ENCODE measurements at regions not wholly inside any gene's neighbourhood (a gene's known extent, or its start where the extent isn't known, plus 50 kb on each side); places are given as distances from the start of the nearest gene placed in this dataset.

- no peaks in the 10 kb centered on the region for H3K9me3 ChIP-seq (ENCODE audit: low read depth, low read length)
- no peaks in the 10 kb centered on the region for H3K36me3 ChIP-seq (ENCODE audit: insufficient read depth, low read length)
- H3K4me3 ChIP-seq, result no peak overlapping the region
- TF ChIP-seq POLR2AphosphoS5 (IDR thresholded peaks at IDR 0.05; ENCODE audit: borderline replicate concordance, low read depth, low read length) (no peak), EZH2 (IDR thresholded peaks at IDR 0.05) (no peak), FOXP2 (optimal IDR thresholded peaks at IDR 0.05; ENCODE audit: control extremely low read depth, extremely low read length, insufficient read depth) (no peak)
- H3K9ac ChIP-seq (ENCODE audit: insufficient read length), result no peak overlapping the region
- H3K27ac ChIP-seq, result 0 out of 2 replicates have a peak overlapping the region, but pooled peaks have one; percentile 7
- DNase-seq (ENCODE audit: low read depth, low spot score), result no peak
These were observed 59.5 kb downstream of the PTGS2 start for GRCh38 chr1:186620566-186621350.

- Histone ChIP-seq H3K27ac (no peak overlapping the region), H3K9ac (ENCODE audit: insufficient read length) (peak overlapping the region; percentile 34), H3K4me3 (peak overlapping the region; percentile 57), H3K36me3 (ENCODE audit: insufficient read depth, low read length) (no peaks in the 10 kb centered on the region), H3K9me3 (ENCODE audit: low read depth, low read length) (no peaks in the 10 kb centered on the region)
- TF ChIP-seq FOXP2 (optimal IDR thresholded peaks at IDR 0.05; ENCODE audit: control extremely low read depth, extremely low read length, insufficient read depth), result no peak
- TF ChIP-seq POLR2AphosphoS5 (IDR thresholded peaks at IDR 0.05; ENCODE audit: borderline replicate concordance, low read depth, low read length), result no peak
- DNase-seq (ENCODE audit: low read depth, low spot score), result no peak
These were observed 61.6 kb downstream of the PTGS2 start for GRCh38 chr1:186618401-186619170.

- Histone ChIP-seq H3K4me3 (no peak overlapping the region), H3K9ac (ENCODE audit: insufficient read length) (no peak overlapping the region), H3K27ac (no peak overlapping the region), H3K36me3 (ENCODE audit: insufficient read depth, low read length) (no peaks in the 10 kb centered on the region), H3K9me3 (ENCODE audit: low read depth, low read length) (no peaks in the 10 kb centered on the region)
- TF ChIP-seq EZH2 (IDR thresholded peaks at IDR 0.05), result no peak
- DNase-seq (ENCODE audit: low read depth, low spot score), result no peak
These were observed 62.3 kb downstream of the PTGS2 start for GRCh38 chr1:186617926-186618325.

- H3K4me3 ChIP-seq, result no peak overlapping the region
- no peaks in the 10 kb centered on the region for H3K36me3 ChIP-seq (ENCODE audit: insufficient read depth, low read length)
- DNase-seq (ENCODE audit: low read depth, low spot score), result no peak
- TF ChIP-seq FOXP2 (optimal IDR thresholded peaks at IDR 0.05; ENCODE audit: control extremely low read depth, extremely low read length, insufficient read depth) (no peak), EZH2 (IDR thresholded peaks at IDR 0.05) (no peak), POLR2AphosphoS5 (IDR thresholded peaks at IDR 0.05; ENCODE audit: borderline replicate concordance, low read depth, low read length) (no peak)
- no peak overlapping the region for H3K27ac ChIP-seq
- no peak overlapping the region for H3K9ac ChIP-seq (ENCODE audit: insufficient read length)
- no peaks in the 10 kb centered on the region for H3K9me3 ChIP-seq (ENCODE audit: low read depth, low read length)
These were observed 63.7 kb downstream of the PTGS2 start for GRCh38 chr1:186616511-186616910.

GRCh38 chr1:186615332-186615731, 64.9 kb downstream of the PTGS2 start:
- TF ChIP-seq FOXP2 (optimal IDR thresholded peaks at IDR 0.05; ENCODE audit: control extremely low read depth, extremely low read length, insufficient read depth), result no peak
- TF ChIP-seq EZH2 (IDR thresholded peaks at IDR 0.05), result no peak
- TF ChIP-seq POLR2AphosphoS5 (IDR thresholded peaks at IDR 0.05; ENCODE audit: borderline replicate concordance, low read depth, low read length), result no peak
- DNase-seq (ENCODE audit: low read depth, low spot score), result no peak
- Histone ChIP-seq H3K27ac (no peak overlapping the region), H3K36me3 (ENCODE audit: insufficient read depth, low read length) (no peaks in the 10 kb centered on the region), H3K4me3 (no peak overlapping the region), H3K9me3 (ENCODE audit: low read depth, low read length) (no peaks in the 10 kb centered on the region), H3K9ac (ENCODE audit: insufficient read length) (no peak overlapping the region)

- Histone ChIP-seq H3K4me3 (no peak overlapping the region), H3K36me3 (ENCODE audit: insufficient read depth, low read length) (no peaks in the 10 kb centered on the region), H3K9me3 (ENCODE audit: low read depth, low read length) (no peaks in the 10 kb centered on the region), H3K9ac (ENCODE audit: insufficient read length) (no peak overlapping the region), H3K27ac (no peak overlapping the region)
- TF ChIP-seq FOXP2 (optimal IDR thresholded peaks at IDR 0.05; ENCODE audit: control extremely low read depth, extremely low read length, insufficient read depth) (no peak), EZH2 (IDR thresholded peaks at IDR 0.05) (no peak), POLR2AphosphoS5 (IDR thresholded peaks at IDR 0.05; ENCODE audit: borderline replicate concordance, low read depth, low read length) (no peak)
- DNase-seq (ENCODE audit: low read depth, low spot score), result no peak
These were observed 69.1 kb downstream of the PTGS2 start for GRCh38 chr1:186611156-186611555.

GRCh38 chr1:186609183-186609582, 71.0 kb downstream of the PTGS2 start:
- Histone ChIP-seq H3K36me3 (ENCODE audit: insufficient read depth, low read length) (no peaks in the 10 kb centered on the region), H3K27ac (no peak overlapping the region), H3K9me3 (ENCODE audit: low read depth, low read length) (no peaks in the 10 kb centered on the region), H3K9ac (ENCODE audit: insufficient read length) (no peak overlapping the region), H3K4me3 (no peak overlapping the region)
- DNase-seq (ENCODE audit: low read depth, low spot score), result no peak
- TF ChIP-seq FOXP2 (optimal IDR thresholded peaks at IDR 0.05; ENCODE audit: control extremely low read depth, extremely low read length, insufficient read depth) (no peak), EZH2 (IDR thresholded peaks at IDR 0.05) (no peak), POLR2AphosphoS5 (IDR thresholded peaks at IDR 0.05; ENCODE audit: borderline replicate concordance, low read depth, low read length) (no peak)

GRCh38 chr1:186605762-186606350, 74.4 kb downstream of the PTGS2 start:
- H3K36me3 ChIP-seq (ENCODE audit: insufficient read depth, low read length), result no peaks in the 10 kb centered on the region
- no peak overlapping the region for H3K4me3 ChIP-seq

More at GRCh38 chr1:186605762-186606350, 74.4 kb downstream of the PTGS2 start:
- H3K9me3 ChIP-seq (ENCODE audit: low read depth, low read length), result no peaks in the 10 kb centered on the region
- no peak overlapping the region for H3K9ac ChIP-seq (ENCODE audit: insufficient read length)
- H3K27ac ChIP-seq, result no peak overlapping the region
- no peak for DNase-seq (ENCODE audit: low read depth, low spot score)
- TF ChIP-seq POLR2AphosphoS5 (IDR thresholded peaks at IDR 0.05; ENCODE audit: borderline replicate concordance, low read depth, low read length), result no peak
- TF ChIP-seq FOXP2 (optimal IDR thresholded peaks at IDR 0.05; ENCODE audit: control extremely low read depth, extremely low read length, insufficient read depth), result no peak
- TF ChIP-seq EZH2 (IDR thresholded peaks at IDR 0.05), result no peak
